ENCODE measurements at regions not wholly inside any gene's neighbourhood (a gene's known extent, or its start where the extent isn't known, plus 50 kb on each side); places are given as distances from the start of the nearest gene placed in this dataset.

GRCh38 chr11:82043316-82043715 is 690.3 kb downstream of the FAM181B start:
- intact Hi-C loops (cut with micrococcal nuclease): no loop called here
- H3K4me2 ChIP-seq (ENCODE audit: low read length): no peak overlapping the region
- no TSS peak for BruUV-seq (replicated peaks)
- no peak overlapping the region for H3K4me3 ChIP-seq (ENCODE audit: low read length)
- H3K9me2 ChIP-seq (replicated peaks; ENCODE audit: low read length): no peaks in the 10 kb centered on the region
- H2AFZ ChIP-seq (ENCODE audit: low read length): no peak overlapping the region
- H3K27me3 ChIP-seq (ENCODE audit: low read length): no peaks in the 10 kb centered on the region
- no peak overlapping the region for H3K9ac ChIP-seq (ENCODE audit: low read length)
- no peaks in the 10 kb centered on the region for H3K79me2 ChIP-seq (ENCODE audit: low read length)
- ChIA-PET POLR2A (ENCODE audit: unreplicated experiment) (no interaction called here), CTCF (no interaction called here)
- no peaks in the 10 kb centered on the region for H3K4me1 ChIP-seq (ENCODE audit: insufficient read depth, low read length)
- ATAC-seq: no peak
- DNase-seq: no peak
- H3K36me3 ChIP-seq (ENCODE audit: low read depth, low read length): no peaks in the 10 kb centered on the region
- H3K27ac ChIP-seq (ENCODE audit: low read length): no peak overlapping the region
- TF ChIP-seq CTCF (conservative IDR thresholded peaks at IDR 0.05; ENCODE audit: low read depth, low read length): no peak
- no peak for TF ChIP-seq EZH2 (IDR thresholded peaks at IDR 0.05; ENCODE audit: low read length, unreplicated experiment)
- TF ChIP-seq EZH2phosphoT487 (IDR thresholded peaks at IDR 0.05; ENCODE audit: borderline replicate concordance, low read length): no peak
- H3F3A ChIP-seq (ENCODE audit: low read length, unreplicated experiment): no peaks in the 10 kb centered on the region
- H3K9me3 ChIP-seq (ENCODE audit: low read length): peaks cover 33% of the 10 kb centered on the region
- no peaks in the 10 kb centered on the region for H4K20me1 ChIP-seq (ENCODE audit: low read length)

- POLR2A ChIA-PET (ENCODE audit: unreplicated experiment): no interaction called here
- CTCF ChIA-PET: no interaction called here
- no TSS peak for BruUV-seq (replicated peaks)
- Histone ChIP-seq H3K79me2 (ENCODE audit: low read length) (no peaks in the 10 kb centered on the region), H3K4me1 (ENCODE audit: insufficient read depth, low read length) (no peaks in the 10 kb centered on the region), H3F3A (ENCODE audit: low read length, unreplicated experiment) (no peaks in the 10 kb centered on the region), H3K4me3 (ENCODE audit: low read length) (no peak overlapping the region), H2AFZ (ENCODE audit: low read length) (no peak overlapping the region), H3K27ac (ENCODE audit: low read length) (no peak overlapping the region), H3K27me3 (ENCODE audit: low read length) (no peaks in the 10 kb centered on the region), H3K4me2 (ENCODE audit: low read length) (no peak overlapping the region), H3K9me2 (replicated peaks; ENCODE audit: low read length) (no peaks in the 10 kb centered on the region), H3K9me3 (ENCODE audit: low read length) (peaks cover 27% of the 10 kb centered on the region), H3K36me3 (ENCODE audit: low read depth, low read length) (no peaks in the 10 kb centered on the region), H3K9ac (ENCODE audit: low read length) (no peak overlapping the region), H4K20me1 (ENCODE audit: low read length) (no peaks in the 10 kb centered on the region)
- intact Hi-C loops (cut with micrococcal nuclease): no loop called here
- DNase-seq (no peak), ATAC-seq (no peak)
- TF ChIP-seq EZH2 (IDR thresholded peaks at IDR 0.05; ENCODE audit: low read length, unreplicated experiment) (no peak), EZH2phosphoT487 (IDR thresholded peaks at IDR 0.05; ENCODE audit: borderline replicate concordance, low read length) (no peak), CTCF (conservative IDR thresholded peaks at IDR 0.05; ENCODE audit: low read depth, low read length) (no peak)
Observed at GRCh38 chr11:82041764-82042163, 691.9 kb downstream of the FAM181B start.

GRCh38 chr11:82038154-82038553 is 695.5 kb downstream of the FAM181B start:
- H3K9me2 ChIP-seq (replicated peaks; ENCODE audit: low read length): no peaks in the 10 kb centered on the region
- intact Hi-C loops (cut with micrococcal nuclease): no loop called here
- peaks cover 29% of the 10 kb centered on the region for H3K9me3 ChIP-seq (ENCODE audit: low read length)
- BruUV-seq (replicated peaks): no TSS peak
- H4K20me1 ChIP-seq (ENCODE audit: low read length): no peaks in the 10 kb centered on the region
- no peak overlapping the region for H3K9ac ChIP-seq (ENCODE audit: low read length)
- POLR2A ChIA-PET (ENCODE audit: unreplicated experiment): no interaction called here
- DNase-seq: no peak
- no peaks in the 10 kb centered on the region for H3K27me3 ChIP-seq (ENCODE audit: low read length)
- no peak for ATAC-seq
- no peaks in the 10 kb centered on the region for H3K4me1 ChIP-seq (ENCODE audit: insufficient read depth, low read length)
- no peak overlapping the region for H3K27ac ChIP-seq (ENCODE audit: low read length)
- no peak overlapping the region for H2AFZ ChIP-seq (ENCODE audit: low read length)
- H3K4me2 ChIP-seq (ENCODE audit: low read length): no peak overlapping the region
- no peaks in the 10 kb centered on the region for H3F3A ChIP-seq (ENCODE audit: low read length, unreplicated experiment)
- H3K79me2 ChIP-seq (ENCODE audit: low read length): no peaks in the 10 kb centered on the region
- no peak overlapping the region for H3K4me3 ChIP-seq (ENCODE audit: low read length)
- TF ChIP-seq EZH2phosphoT487 (IDR thresholded peaks at IDR 0.05; ENCODE audit: borderline replicate concordance, low read length) (no peak), CTCF (conservative IDR thresholded peaks at IDR 0.05; ENCODE audit: low read depth, low read length) (no peak), EZH2 (IDR thresholded peaks at IDR 0.05; ENCODE audit: low read length, unreplicated experiment) (no peak)
- CTCF ChIA-PET: no interaction called here
- H3K36me3 ChIP-seq (ENCODE audit: low read depth, low read length): no peaks in the 10 kb centered on the region

Measured in PC-3 (cell line).